DND-41 (cell line): ENCODE measurements at regions not wholly inside any gene's neighbourhood (a gene's known extent, or its start where the extent isn't known, plus 50 kb on each side); places are given as distances from the start of the nearest gene placed in this dataset.
"Not testable (repeated sequence)": the region's sequence is repeated elsewhere in the genome, so short reads cannot be mapped to it uniquely, and the experiment has no call there.

Experiments used
- CTCF ChIP-seq: IDR thresholded peaks from 2 replicates; pipeline ENCODE4 v1.5.1; 2012; ENCODE audit warnings: borderline replicate concordance, low read length, moderate library complexity, mild to moderate bottlenecking; ENCODE audit not compliant: poor library complexity, severe bottlenecking; ENCODE audit errors: extremely low read depth
- EZH2 ChIP-seq: IDR thresholded peaks from 3 replicates; pipeline ENCODE4 v1.6.1; 2012; ENCODE audit warnings: borderline replicate concordance, low read depth, mild to moderate bottlenecking, moderate library complexity, low read length, inconsistent platforms; ENCODE audit not compliant: severe bottlenecking

DNA sequence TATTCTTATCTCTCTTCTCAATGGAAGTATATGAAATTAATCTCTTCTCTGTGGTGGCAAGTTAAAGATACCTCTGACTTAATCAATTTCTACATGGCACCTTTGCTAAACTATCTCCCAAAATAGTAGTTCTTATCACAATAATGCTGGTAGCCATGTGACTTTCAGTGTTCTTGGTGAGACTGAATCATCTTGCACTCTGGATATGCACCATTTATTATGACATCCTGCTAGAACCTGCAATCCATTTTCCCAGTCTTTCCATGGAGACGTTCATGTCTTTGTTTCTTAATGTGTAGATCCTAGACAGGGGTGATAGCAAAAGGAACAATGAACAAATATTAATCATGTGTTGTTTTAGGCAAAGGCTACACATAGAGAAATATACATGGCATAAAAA is 125.4 kb downstream of the OR4F15 start:
- TF ChIP-seq CTCF, EZH2: not testable (repeated sequence)
